ENCODE measurements at regions not wholly inside any gene's neighbourhood (a gene's known extent, or its start where the extent isn't known, plus 50 kb on each side); places are given as distances from the start of the nearest gene placed in this dataset.
"Not testable (repeated sequence)": the region's sequence is repeated elsewhere in the genome, so short reads cannot be mapped to it uniquely, and the experiment has no call there.

GRCh38 chr6:168804331-168804730 is 363.3 kb downstream of the SMOC2 start:
- no peaks in the 10 kb centered on the region for H3K4me1 ChIP-seq (ENCODE audit: insufficient read depth, low read length)
- no peaks in the 10 kb centered on the region for H3K9me3 ChIP-seq (ENCODE audit: insufficient read depth, low read depth, low read length)
- 80% methylated on average over 2 of the region's 2 CpGs for WGBS

GRCh38 chr6:168803874-168804273 is 362.9 kb downstream of the SMOC2 start:
- Histone ChIP-seq H3K27me3 (ENCODE audit: insufficient read depth, low read length) (no peaks in the 10 kb centered on the region), H3K4me1 (ENCODE audit: insufficient read depth, low read length) (no peaks in the 10 kb centered on the region), H3K9me3 (ENCODE audit: insufficient read depth, low read depth, low read length) (no peaks in the 10 kb centered on the region), H3K36me3 (ENCODE audit: insufficient read depth, low read length) (no peaks in the 10 kb centered on the region), H3K4me3 (ENCODE audit: low read length) (no peak overlapping the region), H3K27ac (ENCODE audit: low read depth, low read length) (no peak overlapping the region), H3K9ac (ENCODE audit: low read depth, low read length) (no peak overlapping the region)
- 88% methylated on average over 2 of the region's 2 CpGs for WGBS

More at GRCh38 chr6:168804331-168804730, 363.3 kb downstream of the SMOC2 start:
- Histone ChIP-seq H3K9ac (ENCODE audit: low read depth, low read length) (no peak overlapping the region), H3K4me3 (ENCODE audit: low read length) (no peak overlapping the region), H3K27ac (ENCODE audit: low read depth, low read length) (no peak overlapping the region), H3K27me3 (ENCODE audit: insufficient read depth, low read length) (no peaks in the 10 kb centered on the region), H3K36me3 (ENCODE audit: insufficient read depth, low read length) (no peaks in the 10 kb centered on the region)

- Histone ChIP-seq H3K4me3 (ENCODE audit: low read length) (no peak overlapping the region), H3K27me3 (ENCODE audit: insufficient read depth, low read length) (no peaks in the 10 kb centered on the region), H3K36me3 (ENCODE audit: insufficient read depth, low read length) (no peaks in the 10 kb centered on the region), H3K9me3 (ENCODE audit: insufficient read depth, low read depth, low read length) (no peaks in the 10 kb centered on the region), H3K27ac (ENCODE audit: low read depth, low read length) (no peak overlapping the region), H3K4me1 (ENCODE audit: insufficient read depth, low read length) (no peaks in the 10 kb centered on the region), H3K9ac (ENCODE audit: low read depth, low read length) (no peak overlapping the region)
- WGBS = 85% methylated on average over 5 of the region's 5 CpGs
These were observed 358.1 kb downstream of the SMOC2 start for GRCh38 chr6:168799067-168799466.

GRCh38 chr6:168796106-168796505 is 355.1 kb downstream of the SMOC2 start:
- 83% methylated on average over 8 of the region's 8 CpGs for WGBS
- H3K27ac ChIP-seq (ENCODE audit: low read depth, low read length) = no peak overlapping the region

GRCh38 chr6:168795611-168796010 is 354.6 kb downstream of the SMOC2 start:
- H3K4me3 ChIP-seq (ENCODE audit: low read length); H3K9me3 ChIP-seq (ENCODE audit: insufficient read depth, low read depth, low read length); H3K27me3 ChIP-seq (ENCODE audit: insufficient read depth, low read length); H3K9ac ChIP-seq (ENCODE audit: low read depth, low read length); H3K4me1 ChIP-seq (ENCODE audit: insufficient read depth, low read length); H3K27ac ChIP-seq (ENCODE audit: low read depth, low read length); H3K36me3 ChIP-seq (ENCODE audit: insufficient read depth, low read length): not testable (repeated sequence)
- WGBS = 90% methylated on average over 6 of the region's 12 CpGs

More at GRCh38 chr6:168796106-168796505, 355.1 kb downstream of the SMOC2 start:
- Histone ChIP-seq H3K36me3 (ENCODE audit: insufficient read depth, low read length) (no peaks in the 10 kb centered on the region), H3K4me3 (ENCODE audit: low read length) (no peak overlapping the region), H3K27me3 (ENCODE audit: insufficient read depth, low read length) (no peaks in the 10 kb centered on the region), H3K9me3 (ENCODE audit: insufficient read depth, low read depth, low read length) (no peaks in the 10 kb centered on the region), H3K9ac (ENCODE audit: low read depth, low read length) (no peak overlapping the region), H3K4me1 (ENCODE audit: insufficient read depth, low read length) (no peaks in the 10 kb centered on the region)

- Histone ChIP-seq H3K9ac (ENCODE audit: low read depth, low read length) (no peak overlapping the region), H3K4me3 (ENCODE audit: low read length) (no peak overlapping the region), H3K9me3 (ENCODE audit: insufficient read depth, low read depth, low read length) (no peaks in the 10 kb centered on the region), H3K27me3 (ENCODE audit: insufficient read depth, low read length) (no peaks in the 10 kb centered on the region), H3K4me1 (ENCODE audit: insufficient read depth, low read length) (no peaks in the 10 kb centered on the region), H3K36me3 (ENCODE audit: insufficient read depth, low read length) (no peaks in the 10 kb centered on the region), H3K27ac (ENCODE audit: low read depth, low read length) (no peak overlapping the region)
- 88% methylated on average over 12 of the region's 12 CpGs for WGBS
These were observed 353.5 kb downstream of the SMOC2 start for GRCh38 chr6:168794491-168794890.

- 85% methylated on average over 6 of the region's 6 CpGs for WGBS
- no peak overlapping the region for H3K27ac ChIP-seq (ENCODE audit: low read depth, low read length)
- no peak overlapping the region for H3K9ac ChIP-seq (ENCODE audit: low read depth, low read length)
- no peaks in the 10 kb centered on the region for H3K36me3 ChIP-seq (ENCODE audit: insufficient read depth, low read length)
- no peaks in the 10 kb centered on the region for H3K4me1 ChIP-seq (ENCODE audit: insufficient read depth, low read length)
- H3K27me3 ChIP-seq (ENCODE audit: insufficient read depth, low read length) = no peaks in the 10 kb centered on the region
- H3K4me3 ChIP-seq (ENCODE audit: low read length) = no peak overlapping the region
- no peaks in the 10 kb centered on the region for H3K9me3 ChIP-seq (ENCODE audit: insufficient read depth, low read depth, low read length)
These were observed 352.7 kb downstream of the SMOC2 start for GRCh38 chr6:168793649-168794048.

GRCh38 chr6:168791917-168792316 is 350.9 kb downstream of the SMOC2 start:
- Histone ChIP-seq H3K27ac (ENCODE audit: low read depth, low read length) (no peak overlapping the region), H3K9me3 (ENCODE audit: insufficient read depth, low read depth, low read length) (no peaks in the 10 kb centered on the region), H3K36me3 (ENCODE audit: insufficient read depth, low read length) (no peaks in the 10 kb centered on the region), H3K4me3 (ENCODE audit: low read length) (no peak overlapping the region), H3K27me3 (ENCODE audit: insufficient read depth, low read length) (no peaks in the 10 kb centered on the region), H3K4me1 (ENCODE audit: insufficient read depth, low read length) (no peaks in the 10 kb centered on the region), H3K9ac (ENCODE audit: low read depth, low read length) (no peak overlapping the region)
- 95% methylated on average over 4 of the region's 4 CpGs for WGBS

- 0 out of 2 replicates have a peak, but pooled peaks cover 7% of the 10 kb centered on the region for H3K4me1 ChIP-seq (ENCODE audit: insufficient read depth, low read length)
- H3K9ac ChIP-seq (ENCODE audit: low read depth, low read length) = no peak overlapping the region
- WGBS = 94% methylated on average over 10 of the region's 10 CpGs
- H3K36me3 ChIP-seq (ENCODE audit: insufficient read depth, low read length) = no peaks in the 10 kb centered on the region
- no peak overlapping the region for H3K27ac ChIP-seq (ENCODE audit: low read depth, low read length)
- H3K27me3 ChIP-seq (ENCODE audit: insufficient read depth, low read length) = no peaks in the 10 kb centered on the region
- H3K9me3 ChIP-seq (ENCODE audit: insufficient read depth, low read depth, low read length) = no peaks in the 10 kb centered on the region
- H3K4me3 ChIP-seq (ENCODE audit: low read length) = no peak overlapping the region
These were observed 348.7 kb downstream of the SMOC2 start for GRCh38 chr6:168789699-168790098.

- Histone ChIP-seq H3K36me3 (ENCODE audit: insufficient read depth, low read length) (no peaks in the 10 kb centered on the region), H3K9me3 (ENCODE audit: insufficient read depth, low read depth, low read length) (no peaks in the 10 kb centered on the region), H3K27me3 (ENCODE audit: insufficient read depth, low read length) (no peaks in the 10 kb centered on the region), H3K27ac (ENCODE audit: low read depth, low read length) (no peak overlapping the region), H3K9ac (ENCODE audit: low read depth, low read length) (no peak overlapping the region), H3K4me1 (ENCODE audit: insufficient read depth, low read length) (0 out of 2 replicates have a peak, but pooled peaks cover 7% of the 10 kb centered on the region), H3K4me3 (ENCODE audit: low read length) (no peak overlapping the region)
- WGBS = 90% methylated on average over 9 of the region's 10 CpGs
These were observed 344.9 kb downstream of the SMOC2 start for GRCh38 chr6:168785720-168786511.

GRCh38 chr6:168784426-168784825 is 343.4 kb downstream of the SMOC2 start:
- WGBS = 92% methylated on average over 12 of the region's 14 CpGs
- H3K4me1 ChIP-seq (ENCODE audit: insufficient read depth, low read length) = 0 out of 2 replicates have a peak, but pooled peaks cover 7% of the 10 kb centered on the region
- no peak overlapping the region for H3K4me3 ChIP-seq (ENCODE audit: low read length)
- no peaks in the 10 kb centered on the region for H3K36me3 ChIP-seq (ENCODE audit: insufficient read depth, low read length)
- no peak overlapping the region for H3K9ac ChIP-seq (ENCODE audit: low read depth, low read length)
- no peaks in the 10 kb centered on the region for H3K9me3 ChIP-seq (ENCODE audit: insufficient read depth, low read depth, low read length)
- no peaks in the 10 kb centered on the region for H3K27me3 ChIP-seq (ENCODE audit: insufficient read depth, low read length)
- H3K27ac ChIP-seq (ENCODE audit: low read depth, low read length) = no peak overlapping the region

Measured in HUES64 (cell line).